Spleen (tissue), 7 donors: ENCODE measurements at regions not wholly inside any gene's neighbourhood (a gene's known extent, or its start where the extent isn't known, plus 50 kb on each side); places are given as distances from the start of the nearest gene placed in this dataset.

Experiments used
- POLR2AphosphoS5 ChIP-seq, 3 donors: sonication (generic); formaldehyde crosslinking; IDR thresholded peaks; one replicate each; pipeline ENCODE4 v1.5.1; 2017; ENCODE audit warnings: antibody characterized with exemption in 3 of 3
- TF ChIP-seq, protein P1 (sequence below), 11 experiments: fragments of 200-600 bp in 7 of 11; fragments of 450-650 bp in 4 of 11; sonication (generic) in 4 of 11; IDR thresholded peaks in 8 of 11; conservative IDR thresholded peaks in 3 of 11; 1 replicate in 7 of 11; 2 replicates in 4 of 11; pipeline versions ENCODE4 v1.4.0 to v1.8.0; 2016 to 2021; ENCODE audit warnings: antibody characterized with exemption in 11 of 11, inconsistent platforms in 4 of 11, mild to moderate bottlenecking in 1 of 11
- donor health status: DM: no; HTN: no; CAD: no; lungs with moderate emphysema.
- donor health status: DM: no; HTN: no; CAD: no.
- donor health status: DM: no; HTN: no; CAD: no.

DNA sequence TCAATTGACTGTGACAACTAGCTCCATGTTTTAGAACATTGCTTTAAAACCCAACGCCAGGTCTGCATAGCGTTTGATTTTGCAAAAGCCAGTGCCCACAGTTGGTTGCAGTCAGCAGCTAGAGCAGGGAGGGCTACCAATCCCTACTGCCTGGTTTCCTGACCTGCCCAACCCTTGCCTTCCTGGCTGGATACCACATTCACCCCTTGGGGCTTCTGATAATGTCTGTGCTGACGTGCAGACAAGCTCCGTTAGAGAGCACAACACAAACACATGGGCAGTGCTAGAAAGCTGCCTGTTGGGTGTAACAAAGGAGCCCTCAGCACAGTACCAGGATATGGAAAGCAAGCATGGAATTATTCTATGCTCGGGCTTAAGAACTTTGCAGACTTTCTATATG is 71.4 kb upstream of the THSD7B start:
- TF ChIP-seq, protein P1, sequence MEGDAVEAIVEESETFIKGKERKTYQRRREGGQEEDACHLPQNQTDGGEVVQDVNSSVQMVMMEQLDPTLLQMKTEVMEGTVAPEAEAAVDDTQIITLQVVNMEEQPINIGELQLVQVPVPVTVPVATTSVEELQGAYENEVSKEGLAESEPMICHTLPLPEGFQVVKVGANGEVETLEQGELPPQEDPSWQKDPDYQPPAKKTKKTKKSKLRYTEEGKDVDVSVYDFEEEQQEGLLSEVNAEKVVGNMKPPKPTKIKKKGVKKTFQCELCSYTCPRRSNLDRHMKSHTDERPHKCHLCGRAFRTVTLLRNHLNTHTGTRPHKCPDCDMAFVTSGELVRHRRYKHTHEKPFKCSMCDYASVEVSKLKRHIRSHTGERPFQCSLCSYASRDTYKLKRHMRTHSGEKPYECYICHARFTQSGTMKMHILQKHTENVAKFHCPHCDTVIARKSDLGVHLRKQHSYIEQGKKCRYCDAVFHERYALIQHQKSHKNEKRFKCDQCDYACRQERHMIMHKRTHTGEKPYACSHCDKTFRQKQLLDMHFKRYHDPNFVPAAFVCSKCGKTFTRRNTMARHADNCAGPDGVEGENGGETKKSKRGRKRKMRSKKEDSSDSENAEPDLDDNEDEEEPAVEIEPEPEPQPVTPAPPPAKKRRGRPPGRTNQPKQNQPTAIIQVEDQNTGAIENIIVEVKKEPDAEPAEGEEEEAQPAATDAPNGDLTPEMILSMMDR (IDR thresholded peaks at IDR 0.05 in 8 of 11, conservative IDR thresholded peaks at IDR 0.05 in 3 of 11): no peak
- TF ChIP-seq POLR2AphosphoS5 (IDR thresholded peaks at IDR 0.05): no peak
